SU-DHL-6 (cell line): ENCODE measurements at regions not wholly inside any gene's neighbourhood (a gene's known extent, or its start where the extent isn't known, plus 50 kb on each side); places are given as distances from the start of the nearest gene placed in this dataset.

Experiments
- H2AFZ ChIP-seq: fragments of 200-600 bp; sonication (generic); 2 replicates; pipeline ENCODE4 v1.6.1; 2014; ENCODE audit warnings: low read depth, mild to moderate bottlenecking, moderate library complexity, mixed read lengths, antibody characterized with exemption, low read length; ENCODE audit not compliant: severe bottlenecking
- H3F3A ChIP-seq: fragments of 200-600 bp; shearing (Covaris generic); 2 replicates; pipeline ENCODE4 v1.6.0; 2016; ENCODE audit warnings: antibody characterized with exemption, mild to moderate bottlenecking; ENCODE audit not compliant: insufficient read depth
- H3K27ac ChIP-seq: fragments of 200-600 bp; sonication (generic); 2 replicates; pipeline ENCODE4 v1.5.1; 2016; ENCODE audit warnings: low read depth, mild to moderate bottlenecking, low read length, moderate library complexity, mixed read lengths
- H3K27me3 ChIP-seq: fragments of 200-600 bp; sonication (generic), shearing (Covaris generic); 2 replicates; pipeline ENCODE4 v1.6.0; 2014; ENCODE audit warnings: mild to moderate bottlenecking, low read length
- H3K36me3 ChIP-seq: fragments of 200-600 bp; sonication (generic); 2 replicates; pipeline ENCODE4 v1.6.1; 2014; ENCODE audit warnings: mild to moderate bottlenecking, low read length, mixed read lengths
- H3K4me2 ChIP-seq: fragments of 300-600, 200-600 bp; shearing (Covaris generic), sonication (generic); 2 replicates; pipeline ENCODE4 v1.6.0; 2014; ENCODE audit warnings: low read length, low read depth, mild to moderate bottlenecking; ENCODE audit not compliant: poor library complexity, severe bottlenecking
- H3K4me3 ChIP-seq: fragments of 200-600 bp; sonication (generic); 2 replicates; pipeline ENCODE4 v1.5.1; 2014; ENCODE audit warnings: antibody characterized with exemption, low read length, mild to moderate bottlenecking, mixed read lengths; ENCODE audit not compliant: insufficient read depth, poor library complexity, severe bottlenecking
- H3K79me2 ChIP-seq: fragments of 200-600 bp; sonication (generic); 2 replicates; pipeline ENCODE4 v1.6.1; 2014; ENCODE audit warnings: mild to moderate bottlenecking, low read length, moderate library complexity; ENCODE audit not compliant: insufficient read depth
- H3K9ac ChIP-seq: fragments of 200-600 bp; sonication (generic); 2 replicates; pipeline ENCODE4 v1.7.0; 2014; ENCODE audit warnings: mild to moderate bottlenecking, low read length
- H3K9me2 ChIP-seq: fragments of 200-600 bp; sonication (generic); replicated peaks from 2 replicates; pipeline ENCODE4 v1.6.1; 2014; ENCODE audit warnings: low read length; ENCODE audit not compliant: insufficient read depth
- H3K9me3 ChIP-seq: fragments of 200-600 bp; sonication (generic); 2 replicates; pipeline ENCODE4 v1.6.1; 2014; ENCODE audit warnings: low read length, mixed read lengths; ENCODE audit not compliant: insufficient read depth
- H4K20me1 ChIP-seq: fragments of 200-600 bp; sonication (generic); 2 replicates; pipeline ENCODE4 v1.6.1; 2014; ENCODE audit warnings: low read depth, mild to moderate bottlenecking, antibody characterized with exemption, low read length, moderate library complexity, mixed read lengths
- CTCF ChIP-seq: fragments of 200-600 bp; sonication (generic); IDR thresholded peaks from one replicate; pipeline ENCODE4 v1.5.1; 2017; ENCODE audit warnings: antibody characterized with exemption, mild to moderate bottlenecking, low read length, moderate library complexity; ENCODE audit not compliant: insufficient read depth, poor library complexity, severe bottlenecking
- EZH2phosphoT487 ChIP-seq: fragments of 200-600 bp; sonication (generic), shearing (Covaris generic); conservative IDR thresholded peaks from 2 replicates; pipeline ENCODE4 v1.6.1; 2018; ENCODE audit warnings: mild to moderate bottlenecking, antibody characterized with exemption, low read length, moderate library complexity, mixed read lengths

- H3K27me3 ChIP-seq: no peaks in the 10 kb centered on the region; the same call in 1 of the 2 replicates
- H3K27ac ChIP-seq: no peak overlapping the region
- no peak overlapping the region for H3K4me2 ChIP-seq
- no peak overlapping the region for H3K9ac ChIP-seq
- H3K9me2 ChIP-seq: no peaks in the 10 kb centered on the region
- no peak overlapping the region for H3K4me3 ChIP-seq
- no peaks in the 10 kb centered on the region for H3K36me3 ChIP-seq
- no peaks in the 10 kb centered on the region for H3K79me2 ChIP-seq
- H3F3A ChIP-seq: no peaks in the 10 kb centered on the region
- TF ChIP-seq EZH2phosphoT487 (no peak), CTCF (no peak)
- no peak overlapping the region for H2AFZ ChIP-seq
- H4K20me1 ChIP-seq: no peaks in the 10 kb centered on the region
- no peaks in the 10 kb centered on the region for H3K9me3 ChIP-seq
Measured at GRCh38 chr12:97347956-97348355, 114.6 kb upstream of the RMST start.

- Histone ChIP-seq H3K9me2 (no peaks in the 10 kb centered on the region), H3K36me3 (no peaks in the 10 kb centered on the region), H3K9me3 (no peaks in the 10 kb centered on the region), H3K4me3 (no peak overlapping the region), H3K27me3 (no peaks in the 10 kb centered on the region), H3F3A (no peaks in the 10 kb centered on the region), H4K20me1 (no peaks in the 10 kb centered on the region), H2AFZ (no peak overlapping the region), H3K27ac (no peak overlapping the region), H3K9ac (no peak overlapping the region), H3K4me2 (no peak overlapping the region), H3K79me2 (no peaks in the 10 kb centered on the region)
- TF ChIP-seq CTCF: no peak
- no peak for TF ChIP-seq EZH2phosphoT487
Measured at GRCh38 chr12:97358361-97358760, 104.2 kb upstream of the RMST start.

- TF ChIP-seq CTCF (no peak), EZH2phosphoT487 (no peak)
- Histone ChIP-seq H3K36me3 (no peaks in the 10 kb centered on the region), H4K20me1 (no peaks in the 10 kb centered on the region), H3K4me3 (no peak overlapping the region), H3K27ac (no peak overlapping the region), H3K4me2 (no peak overlapping the region), H3K27me3 (no peaks in the 10 kb centered on the region), H3K9me2 (no peaks in the 10 kb centered on the region), H3K9me3 (no peaks in the 10 kb centered on the region), H3K9ac (no peak overlapping the region), H3F3A (no peaks in the 10 kb centered on the region), H2AFZ (no peak overlapping the region), H3K79me2 (no peaks in the 10 kb centered on the region)
Measured at GRCh38 chr12:97359021-97359690, 103.4 kb upstream of the RMST start.

- Histone ChIP-seq H3K79me2 (no peaks in the 10 kb centered on the region), H3K27ac (no peak overlapping the region), H3K36me3 (no peaks in the 10 kb centered on the region), H3F3A (no peaks in the 10 kb centered on the region), H3K9ac (no peak overlapping the region), H4K20me1 (no peaks in the 10 kb centered on the region), H3K9me2 (no peaks in the 10 kb centered on the region), H3K27me3 (no peaks in the 10 kb centered on the region), H3K4me3 (no peak overlapping the region), H3K9me3 (no peaks in the 10 kb centered on the region), H3K4me2 (no peak overlapping the region), H2AFZ (no peak overlapping the region)
- TF ChIP-seq EZH2phosphoT487 (no peak), CTCF (no peak)
Measured at GRCh38 chr12:97363693-97364092, 98.9 kb upstream of the RMST start.
